HEK293T (cell line): ENCODE measurements at regions not wholly inside any gene's neighbourhood (a gene's known extent, or its start where the extent isn't known, plus 50 kb on each side); places are given as distances from the start of the nearest gene placed in this dataset.

ENCODE experiments used
- BHLHE40 ChIP-seq: fragments of 450-650 bp; IDR thresholded peaks from 2 replicates; pipeline ENCODE4 v1.6.1; 2016; ENCODE audit warnings: mild to moderate bottlenecking, moderate library complexity, borderline replicate concordance
- HDGF ChIP-seq: fragments of 450-650 bp; IDR thresholded peaks from 2 replicates; pipeline ENCODE4 v1.6.1; 2017; ENCODE audit warnings: antibody characterized with exemption, borderline replicate concordance
- L3MBTL2 ChIP-seq: fragments of 450-650 bp; conservative IDR thresholded peaks from 2 replicates; pipeline ENCODE4 v1.6.1; 2016; ENCODE audit warnings: mild to moderate bottlenecking
- NFRKB ChIP-seq: fragments of 450-650 bp; IDR thresholded peaks from 2 replicates; pipeline ENCODE4 v1.6.1; 2016; ENCODE audit warnings: mild to moderate bottlenecking, moderate library complexity

- TF ChIP-seq HDGF (no peak), BHLHE40 (no peak), NFRKB (no peak), L3MBTL2 (no peak)
Observed at GRCh38 chr3:162334537-162334936, 837.9 kb downstream of the OTOL1 start.
